ENCODE measurements at regions not wholly inside any gene's neighbourhood (a gene's known extent, or its start where the extent isn't known, plus 50 kb on each side); places are given as distances from the start of the nearest gene placed in this dataset.

DNA sequence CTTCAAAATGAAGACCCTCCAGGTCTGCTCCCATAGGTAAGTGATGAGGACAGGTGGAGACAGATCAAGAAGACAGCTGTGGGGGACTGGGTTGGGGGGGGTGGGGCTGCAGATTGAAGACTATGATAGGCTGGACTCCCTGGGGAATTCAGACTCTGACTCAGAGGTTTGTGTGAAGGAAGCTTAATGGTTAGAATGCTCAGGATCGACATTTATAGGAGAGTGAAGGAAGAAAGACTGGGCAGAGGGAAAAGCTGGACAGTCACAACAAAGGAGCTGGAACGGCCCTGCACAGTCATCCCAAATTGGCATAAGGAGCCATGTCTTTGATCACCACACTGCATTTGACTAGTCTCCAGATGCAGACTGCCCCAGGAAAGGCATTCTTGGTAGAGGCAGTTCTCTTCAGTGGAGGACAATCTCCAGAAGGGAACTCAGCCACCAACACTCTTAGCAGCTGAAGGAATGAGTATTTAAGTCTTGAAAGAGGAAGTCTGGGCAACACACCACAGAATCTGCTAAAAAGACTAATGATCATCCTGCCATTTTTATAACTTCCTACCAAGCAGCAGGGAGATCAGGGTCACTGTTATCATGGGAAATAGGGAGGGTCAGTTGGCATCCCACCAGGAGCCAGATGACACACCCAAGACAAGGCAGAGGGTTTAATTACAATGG lies 120.0 kb upstream of the ZC3H11B start:
- no peak for TF ChIP-seq SNAI2 (CRISPR knock-in tag; IDR thresholded peaks at IDR 0.05)
- no peak for TF ChIP-seq TOX (CRISPR knock-in tag; IDR thresholded peaks at IDR 0.05; ENCODE audit: borderline replicate concordance)
- no peak for TF ChIP-seq OSR1 (CRISPR knock-in tag; IDR thresholded peaks at IDR 0.05)
- TF ChIP-seq ISL1 (CRISPR knock-in tag; IDR thresholded peaks at IDR 0.05): no peak
- TF ChIP-seq, protein P1, sequence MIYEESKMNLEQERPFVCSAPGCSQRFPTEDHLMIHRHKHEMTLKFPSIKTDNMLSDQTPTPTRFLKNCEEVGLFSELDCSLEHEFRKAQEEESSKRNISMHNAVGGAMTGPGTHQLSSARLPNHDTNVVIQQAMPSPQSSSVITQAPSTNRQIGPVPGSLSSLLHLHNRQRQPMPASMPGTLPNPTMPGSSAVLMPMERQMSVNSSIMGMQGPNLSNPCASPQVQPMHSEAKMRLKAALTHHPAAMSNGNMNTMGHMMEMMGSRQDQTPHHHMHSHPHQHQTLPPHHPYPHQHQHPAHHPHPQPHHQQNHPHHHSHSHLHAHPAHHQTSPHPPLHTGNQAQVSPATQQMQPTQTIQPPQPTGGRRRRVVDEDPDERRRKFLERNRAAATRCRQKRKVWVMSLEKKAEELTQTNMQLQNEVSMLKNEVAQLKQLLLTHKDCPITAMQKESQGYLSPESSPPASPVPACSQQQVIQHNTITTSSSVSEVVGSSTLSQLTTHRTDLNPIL (CRISPR knock-in tag; IDR thresholded peaks at IDR 0.05; ENCODE audit: low read depth): no peak
- TF ChIP-seq ESRRG (CRISPR knock-in tag; IDR thresholded peaks at IDR 0.05): no peak
- no peak for TF ChIP-seq RARB (CRISPR knock-in tag; IDR thresholded peaks at IDR 0.05)
- TF ChIP-seq ARNTL (CRISPR knock-in tag; IDR thresholded peaks at IDR 0.05; ENCODE audit: borderline replicate concordance, low read depth): no peak
- no peak for TF ChIP-seq ZNF565 (CRISPR knock-in tag; conservative IDR thresholded peaks at IDR 0.05; ENCODE audit: low read depth)
- TF ChIP-seq, protein P2, sequence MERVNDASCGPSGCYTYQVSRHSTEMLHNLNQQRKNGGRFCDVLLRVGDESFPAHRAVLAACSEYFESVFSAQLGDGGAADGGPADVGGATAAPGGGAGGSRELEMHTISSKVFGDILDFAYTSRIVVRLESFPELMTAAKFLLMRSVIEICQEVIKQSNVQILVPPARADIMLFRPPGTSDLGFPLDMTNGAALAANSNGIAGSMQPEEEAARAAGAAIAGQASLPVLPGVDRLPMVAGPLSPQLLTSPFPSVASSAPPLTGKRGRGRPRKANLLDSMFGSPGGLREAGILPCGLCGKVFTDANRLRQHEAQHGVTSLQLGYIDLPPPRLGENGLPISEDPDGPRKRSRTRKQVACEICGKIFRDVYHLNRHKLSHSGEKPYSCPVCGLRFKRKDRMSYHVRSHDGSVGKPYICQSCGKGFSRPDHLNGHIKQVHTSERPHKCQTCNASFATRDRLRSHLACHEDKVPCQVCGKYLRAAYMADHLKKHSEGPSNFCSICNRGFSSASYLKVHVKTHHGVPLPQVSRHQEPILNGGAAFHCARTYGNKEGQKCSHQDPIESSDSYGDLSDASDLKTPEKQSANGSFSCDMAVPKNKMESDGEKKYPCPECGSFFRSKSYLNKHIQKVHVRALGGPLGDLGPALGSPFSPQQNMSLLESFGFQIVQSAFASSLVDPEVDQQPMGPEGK (CRISPR knock-in tag; IDR thresholded peaks at IDR 0.05; ENCODE audit: borderline replicate concordance): no peak
- TF ChIP-seq ZFP3 (CRISPR knock-in tag; IDR thresholded peaks at IDR 0.05): no peak
- no peak for TF ChIP-seq GLIS3 (CRISPR knock-in tag; IDR thresholded peaks at IDR 0.05)
- no peak for TF ChIP-seq BACH2 (CRISPR knock-in tag; IDR thresholded peaks at IDR 0.05; ENCODE audit: borderline replicate concordance)
- TF ChIP-seq ZNF8 (CRISPR knock-in tag; IDR thresholded peaks at IDR 0.05): no peak
- no peak for ATAC-seq

DNA sequence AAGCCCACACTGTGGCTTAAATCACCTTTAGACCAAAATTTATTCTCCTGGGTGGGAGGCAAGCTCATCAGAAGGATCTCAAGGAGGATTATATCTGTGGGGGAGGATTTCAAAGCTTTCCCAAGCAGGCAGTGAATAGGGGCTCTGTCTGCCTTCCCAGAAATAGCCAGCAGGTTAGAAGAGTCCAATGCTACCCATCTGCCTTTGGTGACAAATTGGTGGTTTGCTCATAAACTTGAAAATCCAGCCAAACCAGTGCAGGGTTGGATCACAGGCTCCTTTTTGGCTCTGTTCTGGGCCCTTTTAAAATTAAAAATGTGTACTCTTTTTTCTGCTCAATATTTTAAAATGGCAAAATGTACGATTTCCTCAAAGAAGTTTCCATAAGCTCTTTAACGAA lies 118.9 kb upstream of the ZC3H11B start:
- TF ChIP-seq BACH2 (CRISPR knock-in tag; IDR thresholded peaks at IDR 0.05; ENCODE audit: borderline replicate concordance) (no peak), ZNF8 (CRISPR knock-in tag; IDR thresholded peaks at IDR 0.05) (no peak), PPARA (CRISPR knock-in tag; IDR thresholded peaks at IDR 0.05; ENCODE audit: borderline replicate concordance) (no peak), SNAI2 (CRISPR knock-in tag; IDR thresholded peaks at IDR 0.05) (no peak), ARNTL (CRISPR knock-in tag; IDR thresholded peaks at IDR 0.05; ENCODE audit: borderline replicate concordance, low read depth) (no peak), GLIS3 (CRISPR knock-in tag; IDR thresholded peaks at IDR 0.05) (no peak), ZNF70 (CRISPR knock-in tag; IDR thresholded peaks at IDR 0.05) (no peak), ZNF565 (CRISPR knock-in tag; conservative IDR thresholded peaks at IDR 0.05; ENCODE audit: low read depth) (no peak), ZFP30 (CRISPR knock-in tag; IDR thresholded peaks at IDR 0.05) (no peak), ESRRG (CRISPR knock-in tag; IDR thresholded peaks at IDR 0.05) (no peak), ISL1 (CRISPR knock-in tag; IDR thresholded peaks at IDR 0.05) (no peak), CSDC2 (CRISPR knock-in tag; IDR thresholded peaks at IDR 0.05) (no peak), RARB (CRISPR knock-in tag; IDR thresholded peaks at IDR 0.05) (no peak)
- TF ChIP-seq, protein P2 (CRISPR knock-in tag; IDR thresholded peaks at IDR 0.05; ENCODE audit: borderline replicate concordance): no peak
- TF ChIP-seq, protein P3, sequence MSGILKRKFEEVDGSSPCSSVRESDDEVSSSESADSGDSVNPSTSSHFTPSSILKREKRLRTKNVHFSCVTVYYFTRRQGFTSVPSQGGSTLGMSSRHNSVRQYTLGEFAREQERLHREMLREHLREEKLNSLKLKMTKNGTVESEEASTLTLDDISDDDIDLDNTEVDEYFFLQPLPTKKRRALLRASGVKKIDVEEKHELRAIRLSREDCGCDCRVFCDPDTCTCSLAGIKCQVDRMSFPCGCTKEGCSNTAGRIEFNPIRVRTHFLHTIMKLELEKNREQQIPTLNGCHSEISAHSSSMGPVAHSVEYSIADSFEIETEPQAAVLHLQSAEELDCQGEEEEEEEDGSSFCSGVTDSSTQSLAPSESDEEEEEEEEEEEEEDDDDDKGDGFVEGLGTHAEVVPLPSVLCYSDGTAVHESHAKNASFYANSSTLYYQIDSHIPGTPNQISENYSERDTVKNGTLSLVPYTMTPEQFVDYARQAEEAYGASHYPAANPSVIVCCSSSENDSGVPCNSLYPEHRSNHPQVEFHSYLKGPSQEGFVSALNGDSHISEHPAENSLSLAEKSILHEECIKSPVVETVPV (CRISPR knock-in tag; IDR thresholded peaks at IDR 0.05): no peak
- TF ChIP-seq, protein P4, sequence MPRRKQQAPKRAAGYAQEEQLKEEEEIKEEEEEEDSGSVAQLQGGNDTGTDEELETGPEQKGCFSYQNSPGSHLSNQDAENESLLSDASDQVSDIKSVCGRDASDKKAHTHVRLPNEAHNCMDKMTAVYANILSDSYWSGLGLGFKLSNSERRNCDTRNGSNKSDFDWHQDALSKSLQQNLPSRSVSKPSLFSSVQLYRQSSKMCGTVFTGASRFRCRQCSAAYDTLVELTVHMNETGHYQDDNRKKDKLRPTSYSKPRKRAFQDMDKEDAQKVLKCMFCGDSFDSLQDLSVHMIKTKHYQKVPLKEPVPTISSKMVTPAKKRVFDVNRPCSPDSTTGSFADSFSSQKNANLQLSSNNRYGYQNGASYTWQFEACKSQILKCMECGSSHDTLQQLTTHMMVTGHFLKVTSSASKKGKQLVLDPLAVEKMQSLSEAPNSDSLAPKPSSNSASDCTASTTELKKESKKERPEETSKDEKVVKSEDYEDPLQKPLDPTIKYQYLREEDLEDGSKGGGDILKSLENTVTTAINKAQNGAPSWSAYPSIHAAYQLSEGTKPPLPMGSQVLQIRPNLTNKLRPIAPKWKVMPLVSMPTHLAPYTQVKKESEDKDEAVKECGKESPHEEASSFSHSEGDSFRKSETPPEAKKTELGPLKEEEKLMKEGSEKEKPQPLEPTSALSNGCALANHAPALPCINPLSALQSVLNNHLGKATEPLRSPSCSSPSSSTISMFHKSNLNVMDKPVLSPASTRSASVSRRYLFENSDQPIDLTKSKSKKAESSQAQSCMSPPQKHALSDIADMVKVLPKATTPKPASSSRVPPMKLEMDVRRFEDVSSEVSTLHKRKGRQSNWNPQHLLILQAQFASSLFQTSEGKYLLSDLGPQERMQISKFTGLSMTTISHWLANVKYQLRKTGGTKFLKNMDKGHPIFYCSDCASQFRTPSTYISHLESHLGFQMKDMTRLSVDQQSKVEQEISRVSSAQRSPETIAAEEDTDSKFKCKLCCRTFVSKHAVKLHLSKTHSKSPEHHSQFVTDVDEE (CRISPR knock-in tag; IDR thresholded peaks at IDR 0.05): no peak
- no peak for ATAC-seq

All from SK-N-SH treated with all-trans-retinoic acid at 6 μM for 48 hours (cell line).